ENCODE measurements at regions not wholly inside any gene's neighbourhood (a gene's known extent, or its start where the extent isn't known, plus 50 kb on each side); places are given as distances from the start of the nearest gene placed in this dataset.

DNA sequence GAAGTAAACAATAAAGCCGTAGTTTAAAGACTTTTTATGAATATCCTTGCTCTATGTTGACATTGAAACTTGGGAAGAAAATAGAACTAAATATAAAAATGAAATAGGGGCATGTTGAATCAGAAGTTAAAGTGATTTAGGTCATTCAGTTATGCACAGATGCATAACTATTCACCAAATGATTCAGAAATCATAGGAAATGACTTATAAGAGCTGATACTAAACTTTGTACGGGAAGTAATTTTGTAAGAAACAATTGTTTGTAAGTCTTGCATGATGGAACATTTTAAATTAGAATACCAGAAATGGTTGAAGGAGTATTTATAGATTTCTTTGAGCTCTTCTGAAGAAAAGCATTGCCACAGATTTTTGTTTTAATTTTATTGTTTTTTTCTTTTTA is 246.5 kb downstream of the CPE start:
- Mint-ChIP-seq H3K27ac (peak overlapping the region in 1 of 6 donors; percentile 8), H3K4me1 (no peaks in the 10 kb centered on the region), H3K36me3 (no peaks in the 10 kb centered on the region), H3K27me3 (no peaks in the 10 kb centered on the region), H3K9me3 (peaks cover 0 to 4% (median under 1%) of the 10 kb centered on the region in 7 donors), H3K4me3 (no peak overlapping the region)
- DNase-seq = no peak
- no peak for ATAC-seq (ENCODE audit: low read depth in 2 of 2)

GRCh38 chr4:165626316-165626715 is 246.7 kb upstream of the TLL1 start:
- Mint-ChIP-seq H3K36me3 (no peaks in the 10 kb centered on the region), H3K4me3 (no peak overlapping the region), H3K9me3 (peaks cover 0 to 4% (median 0%) of the 10 kb centered on the region in 7 donors), H3K4me1 (no peaks in the 10 kb centered on the region), H3K27me3 (no peaks in the 10 kb centered on the region), H3K27ac (no peak overlapping the region)
- DNase-seq (no peak), ATAC-seq (ENCODE audit: low read depth in 2 of 2) (no peak)

DNA sequence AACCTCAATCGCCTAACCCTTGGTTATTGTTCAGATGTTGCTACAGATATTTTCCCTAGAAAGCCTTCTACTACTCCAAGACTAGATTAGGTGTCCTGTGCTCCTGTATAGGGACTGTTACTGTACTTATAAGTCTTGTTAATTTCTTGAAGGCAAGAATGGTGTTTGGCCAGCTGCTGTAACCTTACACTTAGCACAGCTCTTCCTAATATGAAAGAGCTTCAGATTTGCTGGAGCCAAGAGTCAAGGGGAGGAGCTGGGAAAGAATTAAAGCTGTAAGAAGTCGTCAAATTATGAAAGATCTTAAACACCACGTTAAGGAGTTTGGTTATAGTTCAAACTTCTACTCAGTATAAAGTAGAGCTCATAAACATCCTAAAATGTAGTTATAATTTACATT is 245.9 kb upstream of the TLL1 start:
- Mint-ChIP-seq H3K9me3 (no peaks in the 10 kb centered on the region), H3K27ac (no peak overlapping the region), H3K27me3 (no peaks in the 10 kb centered on the region), H3K36me3 (no peaks in the 10 kb centered on the region), H3K4me3 (no peak overlapping the region), H3K4me1 (no peaks in the 10 kb centered on the region)
- ATAC-seq (ENCODE audit: low read depth in 2 of 2) = no peak
- no peak for DNase-seq

DNA sequence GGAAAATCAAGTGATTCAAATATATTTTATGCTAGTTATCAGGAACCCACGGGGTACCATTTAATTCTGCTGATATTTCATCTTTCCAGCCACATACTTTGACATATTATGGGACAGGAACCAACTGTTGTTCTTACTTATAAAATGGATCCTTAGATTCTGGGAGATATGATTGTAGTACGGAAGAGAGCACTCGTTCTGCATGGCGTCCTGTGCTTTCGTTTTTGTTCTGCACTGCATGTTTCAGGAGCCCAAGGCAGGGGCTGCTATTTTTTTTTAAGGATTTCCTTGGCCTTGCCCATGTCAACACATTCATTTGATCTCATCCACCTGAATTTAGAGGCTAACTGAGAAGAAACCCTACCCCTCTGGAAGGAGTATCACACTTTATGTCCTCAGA is 245.5 kb upstream of the TLL1 start:
- Mint-ChIP-seq H3K36me3 (no peaks in the 10 kb centered on the region), H3K27me3 (no peaks in the 10 kb centered on the region), H3K9me3 (no peaks in the 10 kb centered on the region), H3K27ac (peak overlapping the region in 1 of 6 donors; percentile 16), H3K4me1 (no peaks in the 10 kb centered on the region), H3K4me3 (no peak overlapping the region)
- no peak for ATAC-seq (ENCODE audit: low read depth in 2 of 2)
- DNase-seq = no peak

GRCh38 chr4:165628572-165628971 is 244.5 kb upstream of the TLL1 start:
- Mint-ChIP-seq H3K27me3 (no peaks in the 10 kb centered on the region), H3K36me3 (no peaks in the 10 kb centered on the region), H3K4me1 (no peaks in the 10 kb centered on the region), H3K9me3 (no peaks in the 10 kb centered on the region), H3K27ac (no peak overlapping the region), H3K4me3 (no peak overlapping the region)
- no peak for ATAC-seq (ENCODE audit: low read depth in 2 of 2)
- no peak for DNase-seq

- no peaks in the 10 kb centered on the region for H3K9me3 Mint-ChIP-seq
These were observed 242.4 kb upstream of the TLL1 start for GRCh38 chr4:165630671-165631070.

GRCh38 chr4:165631208-165631894 is 241.7 kb upstream of the TLL1 start:
- DNase-seq (no peak), ATAC-seq (ENCODE audit: low read depth in 2 of 2) (no peak)
- H3K4me1 Mint-ChIP-seq = no peaks in the 10 kb centered on the region
- no peaks in the 10 kb centered on the region for H3K27me3 Mint-ChIP-seq
- no peak overlapping the region for H3K4me3 Mint-ChIP-seq
- H3K9me3 Mint-ChIP-seq = peaks cover 0 to 4% (median 0%) of the 10 kb centered on the region in 7 donors
- H3K27ac Mint-ChIP-seq = no peak overlapping the region
- no peaks in the 10 kb centered on the region for H3K36me3 Mint-ChIP-seq

More at GRCh38 chr4:165630671-165631070, 242.4 kb upstream of the TLL1 start:
- H3K27me3 Mint-ChIP-seq = no peaks in the 10 kb centered on the region
- no peaks in the 10 kb centered on the region for H3K36me3 Mint-ChIP-seq
- DNase-seq (no peak), ATAC-seq (ENCODE audit: low read depth in 2 of 2) (no peak)
- H3K27ac Mint-ChIP-seq = no peak overlapping the region
- no peaks in the 10 kb centered on the region for H3K4me1 Mint-ChIP-seq
- H3K4me3 Mint-ChIP-seq = no peak overlapping the region

- no peak for DNase-seq
- no peaks in the 10 kb centered on the region for H3K27me3 Mint-ChIP-seq
- no peak overlapping the region for H3K27ac Mint-ChIP-seq
- no peak for ATAC-seq (ENCODE audit: low read depth in 2 of 2)
- no peak overlapping the region for H3K4me3 Mint-ChIP-seq
- H3K36me3 Mint-ChIP-seq = no peaks in the 10 kb centered on the region
- peaks cover 0 to 5% (median 0%) of the 10 kb centered on the region in 7 donors for H3K9me3 Mint-ChIP-seq
- no peaks in the 10 kb centered on the region for H3K4me1 Mint-ChIP-seq
These were observed 241.1 kb upstream of the TLL1 start for GRCh38 chr4:165631912-165632311.

GRCh38 chr4:165634766-165635165 is 238.3 kb upstream of the TLL1 start:
- H3K27ac Mint-ChIP-seq = no peak overlapping the region
- peaks cover 0 to 5% (median 2%) of the 10 kb centered on the region in 7 donors for H3K9me3 Mint-ChIP-seq
- H3K4me3 Mint-ChIP-seq = no peak overlapping the region
- H3K4me1 Mint-ChIP-seq = no peaks in the 10 kb centered on the region
- DNase-seq (no peak), ATAC-seq (ENCODE audit: low read depth in 2 of 2) (no peak)
- no peaks in the 10 kb centered on the region for H3K36me3 Mint-ChIP-seq
- H3K27me3 Mint-ChIP-seq = no peaks in the 10 kb centered on the region

DNA sequence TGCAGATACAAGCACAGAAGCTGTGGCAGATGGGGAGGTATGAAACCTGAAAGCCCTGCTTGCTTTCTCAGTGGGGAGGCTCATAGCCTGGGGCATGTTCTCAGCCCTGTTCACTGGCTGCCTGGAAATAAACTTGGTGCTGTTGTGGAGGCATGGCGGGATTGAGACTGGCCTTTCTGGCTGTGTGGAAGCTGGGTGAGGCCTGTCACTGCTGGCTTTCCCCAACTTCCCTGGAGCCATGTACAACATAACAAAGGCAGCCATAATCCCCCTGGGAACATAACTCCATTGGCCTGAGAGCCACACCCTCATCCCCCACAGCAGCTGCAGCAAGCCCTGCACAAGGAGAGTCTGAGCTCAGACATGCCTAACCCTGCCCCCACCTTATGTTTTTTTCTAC is 237.7 kb upstream of the TLL1 start:
- no peak overlapping the region for H3K27ac Mint-ChIP-seq
- H3K4me1 Mint-ChIP-seq = no peaks in the 10 kb centered on the region
- no peaks in the 10 kb centered on the region for H3K36me3 Mint-ChIP-seq
- DNase-seq (no peak), ATAC-seq (ENCODE audit: low read depth in 2 of 2) (no peak)
- peaks cover 0 to 5% (median 2%) of the 10 kb centered on the region in 7 donors for H3K9me3 Mint-ChIP-seq
- H3K27me3 Mint-ChIP-seq = no peaks in the 10 kb centered on the region
- H3K4me3 Mint-ChIP-seq = no peak overlapping the region

- no peaks in the 10 kb centered on the region for H3K4me1 Mint-ChIP-seq
- H3K4me3 Mint-ChIP-seq = no peak overlapping the region
- peaks cover 0 to 5% (median 3%) of the 10 kb centered on the region in 7 donors for H3K9me3 Mint-ChIP-seq
- DNase-seq = no peak
- no peaks in the 10 kb centered on the region for H3K36me3 Mint-ChIP-seq
- no peaks in the 10 kb centered on the region for H3K27me3 Mint-ChIP-seq
- no peak overlapping the region for H3K27ac Mint-ChIP-seq
- ATAC-seq (ENCODE audit: low read depth in 2 of 2) = no peak
These were observed 237.1 kb upstream of the TLL1 start for GRCh38 chr4:165635951-165636350.

GRCh38 chr4:165651901-165652300 is 221.1 kb upstream of the TLL1 start:
- Mint-ChIP-seq H3K4me3 (no peak overlapping the region), H3K4me1 (no peaks in the 10 kb centered on the region), H3K36me3 (no peaks in the 10 kb centered on the region), H3K27ac (no peak overlapping the region), H3K27me3 (no peaks in the 10 kb centered on the region), H3K9me3 (peaks cover 0 to 7% (median 4%) of the 10 kb centered on the region in 7 donors)
- DNase-seq (no peak), ATAC-seq (ENCODE audit: low read depth in 2 of 2) (no peak)

DNA sequence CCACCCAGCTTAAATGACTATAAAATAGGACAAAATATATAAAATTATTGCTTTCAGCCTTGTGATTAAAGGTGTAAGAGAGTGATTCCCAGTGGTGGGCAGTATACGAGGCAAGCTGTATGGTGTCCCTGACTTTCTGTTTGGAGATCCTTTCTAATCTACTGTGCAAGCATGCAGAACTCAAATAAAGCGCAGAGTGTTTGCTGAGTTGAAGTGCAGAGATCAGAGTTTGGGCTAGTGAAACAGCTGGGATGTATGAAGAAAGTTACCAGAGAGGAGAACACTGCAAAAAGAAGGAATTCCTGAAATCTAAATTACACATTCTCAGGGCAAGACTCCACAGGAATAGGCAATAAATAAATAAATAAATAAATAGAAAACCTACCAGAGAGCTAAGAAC is 218.5 kb upstream of the TLL1 start:
- no peak overlapping the region for H3K4me3 Mint-ChIP-seq
- H3K27ac Mint-ChIP-seq = no peak overlapping the region
- H3K36me3 Mint-ChIP-seq = no peaks in the 10 kb centered on the region
- H3K4me1 Mint-ChIP-seq = no peaks in the 10 kb centered on the region
- H3K9me3 Mint-ChIP-seq = peaks cover 0 to 8% (median 3%) of the 10 kb centered on the region in 7 donors
- ATAC-seq (ENCODE audit: low read depth in 2 of 2) (no peak), DNase-seq (no peak)
- H3K27me3 Mint-ChIP-seq = no peaks in the 10 kb centered on the region

DNA sequence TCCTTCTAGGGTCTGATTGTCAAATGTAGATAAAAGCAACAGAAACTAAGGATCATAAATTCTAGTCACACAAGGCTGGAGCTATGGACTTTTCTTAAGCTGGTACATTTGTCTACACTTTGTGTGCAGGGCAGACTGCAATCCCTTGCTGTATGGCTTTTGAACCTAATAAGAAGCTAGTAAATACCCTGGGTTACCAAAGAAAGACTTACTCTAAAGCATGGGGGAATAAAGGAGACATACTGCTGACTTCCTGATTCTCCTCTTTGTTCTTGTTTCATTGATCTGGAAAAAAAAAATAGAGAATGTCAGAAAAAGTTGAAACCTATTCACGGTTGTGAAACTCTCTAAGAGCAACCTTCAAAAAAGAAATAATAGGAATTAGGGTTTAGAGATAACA is 216.6 kb upstream of the TLL1 start:
- H3K9me3 Mint-ChIP-seq = peaks cover 0 to 8% (median 3%) of the 10 kb centered on the region in 7 donors
- H3K27ac Mint-ChIP-seq = no peak overlapping the region
- ATAC-seq (ENCODE audit: low read depth in 2 of 2) (no peak), DNase-seq (no peak)
- no peaks in the 10 kb centered on the region for H3K27me3 Mint-ChIP-seq
- no peaks in the 10 kb centered on the region for H3K36me3 Mint-ChIP-seq
- H3K4me3 Mint-ChIP-seq = no peak overlapping the region
- no peaks in the 10 kb centered on the region for H3K4me1 Mint-ChIP-seq

Measured in naive B cell (primary cell).